PC-3 (cell line): ENCODE measurements at regions not wholly inside any gene's neighbourhood (a gene's known extent, or its start where the extent isn't known, plus 50 kb on each side); places are given as distances from the start of the nearest gene placed in this dataset.

ENCODE experiments used
- ATAC-seq: fragments of 200-7000 bp; cut with Tn5 transposase; 2 replicates; pipeline ENCODE4 v1.9.1; 2020; ENCODE audit warnings: mild to moderate bottlenecking, moderate library complexity
- BruUV-seq: library from RNA; stranded (reverse); fragments of 400-500 nt; replicated peaks from 2 replicates; lab custom pipeline; 2021; lab: Mats Ljungman, UMichigan
- CTCF ChIA-PET: fragments of 300-600 bp; sonication (Branson Sonifier 250); formaldehyde crosslinking; loops from one replicate; lab custom pipeline; 2022; ENCODE audit warnings: antibody characterized with exemption; lab: Charles Lee
- POLR2A ChIA-PET: fragments of 300-600 bp; sonication (Branson Sonifier 250); formaldehyde crosslinking; loops from one replicate; lab custom pipeline; 2022; ENCODE audit warnings: antibody characterized with exemption; ENCODE audit not compliant: unreplicated experiment; lab: Charles Lee
- DNase-seq: peaks from one replicate; pipeline ENCODE4 v3.0.0-alpha.2; 2015
- H2AFZ ChIP-seq: fragments of 300-600 bp; sonication (generic); 2 replicates; pipeline ENCODE4 v1.6.0; 2016; ENCODE audit warnings: antibody characterized with exemption, low read length
- H3F3A ChIP-seq: fragments of 300-600 bp; sonication (generic); one replicate; pipeline ENCODE4 v1.6.0; 2017; ENCODE audit warnings: antibody characterized with exemption, low read length, control low read depth, mild to moderate bottlenecking; ENCODE audit not compliant: unreplicated experiment
- H3K27ac ChIP-seq: fragments of 300-600 bp; sonication (generic); 2 replicates; pipeline ENCODE4 v1.5.1; 2016; ENCODE audit warnings: mild to moderate bottlenecking, low read length
- H3K27me3 ChIP-seq: fragments of 300-600 bp; sonication (generic); 2 replicates; pipeline ENCODE4 v1.6.1; 2016; ENCODE audit warnings: low read length, mixed read lengths
- H3K36me3 ChIP-seq: fragments of 300-600 bp; sonication (generic); 2 replicates; pipeline ENCODE4 v1.6.1; 2016; ENCODE audit warnings: low read depth, mixed run types, low read length, mixed read lengths
- H3K4me1 ChIP-seq: fragments of 300-600 bp; sonication (generic); 2 replicates; pipeline ENCODE4 v1.5.1; 2016; ENCODE audit warnings: low read length; ENCODE audit not compliant: insufficient read depth
- H3K4me2 ChIP-seq: fragments of 300-600 bp; sonication (generic); 2 replicates; pipeline ENCODE4 v1.6.0; 2016; ENCODE audit warnings: low read length
- H3K4me3 ChIP-seq: fragments of 300-600 bp; sonication (generic); 2 replicates; pipeline ENCODE4 v1.5.1; 2016; ENCODE audit warnings: mild to moderate bottlenecking, low read length, mixed read lengths
- H3K79me2 ChIP-seq: fragments of 300-600 bp; sonication (generic); 2 replicates; pipeline ENCODE4 v1.6.1; 2017; ENCODE audit warnings: low read length, mixed read lengths
- H3K9ac ChIP-seq: fragments of 300-600 bp; sonication (generic); 2 replicates; pipeline ENCODE4 v1.6.0; 2016; ENCODE audit warnings: mild to moderate bottlenecking, low read length
- H3K9me2 ChIP-seq: fragments of 300-600 bp; sonication (generic); replicated peaks from 2 replicates; pipeline ENCODE4 v1.6.1; 2016; ENCODE audit warnings: mixed run types, low read length, mixed read lengths
- H3K9me3 ChIP-seq: fragments of 300-600 bp; sonication (generic); 2 replicates; pipeline ENCODE4 v1.6.1; 2016; ENCODE audit warnings: low read length, mixed read lengths
- H4K20me1 ChIP-seq: fragments of 300-600 bp; sonication (generic); 2 replicates; pipeline ENCODE4 v1.6.1; 2016; ENCODE audit warnings: low read length, mixed read lengths
- CTCF ChIP-seq: fragments of 300-600 bp; sonication (generic); conservative IDR thresholded peaks from 2 replicates; pipeline ENCODE4 v1.5.1; 2017; ENCODE audit warnings: antibody characterized with exemption, low read depth, mild to moderate bottlenecking, low read length
- EZH2 ChIP-seq: fragments of 300-600 bp; sonication (generic); IDR thresholded peaks from one replicate; pipeline ENCODE4 v1.6.1; 2017; ENCODE audit warnings: antibody characterized with exemption, mild to moderate bottlenecking, low read length; ENCODE audit not compliant: unreplicated experiment
- EZH2phosphoT487 ChIP-seq: fragments of 300-600 bp; sonication (generic); IDR thresholded peaks from 2 replicates; pipeline ENCODE4 v1.6.1; 2018; ENCODE audit warnings: mild to moderate bottlenecking, antibody characterized with exemption, low read length, borderline replicate concordance
- intact Hi-C: fragments of 100-400 bp; cut with micrococcal nuclease; formaldehyde crosslinking; loops from 2 replicates; pipeline ENCODE4 v1.9.0; 2023

DNA sequence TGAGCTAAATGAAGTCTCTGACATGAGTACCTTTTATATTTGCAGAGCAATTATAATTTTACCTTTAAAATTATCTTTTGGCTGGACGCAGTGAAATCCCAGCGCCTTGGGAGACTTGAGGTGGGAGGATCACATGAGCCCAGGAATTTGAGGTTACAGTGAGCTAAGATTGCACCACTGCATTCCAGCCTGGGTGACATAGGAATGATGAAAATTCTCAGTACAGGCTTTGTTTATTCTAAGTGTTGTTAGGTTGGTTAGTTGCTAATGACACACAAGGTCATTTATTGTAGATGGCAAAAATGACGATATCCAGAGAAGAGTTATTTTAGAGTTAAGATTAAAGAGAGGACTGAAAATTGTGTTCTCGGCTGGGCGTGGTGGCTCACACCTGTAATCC lies 87.6 kb downstream of the XRCC2 start:
- no peaks in the 10 kb centered on the region for H3K9me3 ChIP-seq
- no peak overlapping the region for H3K9ac ChIP-seq
- no peaks in the 10 kb centered on the region for H3K9me2 ChIP-seq
- no peak overlapping the region for H2AFZ ChIP-seq
- no peak overlapping the region for H3K4me2 ChIP-seq
- H3K27ac ChIP-seq = no peak overlapping the region
- POLR2A ChIA-PET = no interaction called here
- DNase-seq (peak; percentile 7), ATAC-seq (no peak)
- H3F3A ChIP-seq = no peaks in the 10 kb centered on the region
- BruUV-seq = no TSS peak
- H3K4me3 ChIP-seq = no peak overlapping the region
- intact Hi-C loops = no loop called here
- H3K79me2 ChIP-seq = no peaks in the 10 kb centered on the region
- no peaks in the 10 kb centered on the region for H3K4me1 ChIP-seq
- H4K20me1 ChIP-seq = no peaks in the 10 kb centered on the region
- CTCF ChIA-PET = no interaction called here
- TF ChIP-seq EZH2phosphoT487 (no peak), EZH2 (no peak), CTCF (no peak)
- no peaks in the 10 kb centered on the region for H3K27me3 ChIP-seq
- no peaks in the 10 kb centered on the region for H3K36me3 ChIP-seq

- BruUV-seq = no TSS peak
- H3F3A ChIP-seq = no peaks in the 10 kb centered on the region
- H3K4me3 ChIP-seq = no peak overlapping the region
- H3K4me2 ChIP-seq = no peak overlapping the region
- ChIA-PET POLR2A (no interaction called here), CTCF (no interaction called here)
- H3K4me1 ChIP-seq = no peaks in the 10 kb centered on the region
- no peaks in the 10 kb centered on the region for H3K36me3 ChIP-seq
- no peaks in the 10 kb centered on the region for H3K9me2 ChIP-seq
- H3K27ac ChIP-seq = no peak overlapping the region
- H4K20me1 ChIP-seq = no peaks in the 10 kb centered on the region
- ATAC-seq (no peak), DNase-seq (no peak)
- H3K9me3 ChIP-seq = no peaks in the 10 kb centered on the region
- H3K79me2 ChIP-seq = no peaks in the 10 kb centered on the region
- intact Hi-C loops = no loop called here
- no peak overlapping the region for H2AFZ ChIP-seq
- TF ChIP-seq EZH2phosphoT487 (no peak), EZH2 (no peak), CTCF (no peak)
- no peak overlapping the region for H3K9ac ChIP-seq
- H3K27me3 ChIP-seq = no peaks in the 10 kb centered on the region
Observed at GRCh38 chr7:152587366-152587765, 88.6 kb downstream of the XRCC2 start.

DNA sequence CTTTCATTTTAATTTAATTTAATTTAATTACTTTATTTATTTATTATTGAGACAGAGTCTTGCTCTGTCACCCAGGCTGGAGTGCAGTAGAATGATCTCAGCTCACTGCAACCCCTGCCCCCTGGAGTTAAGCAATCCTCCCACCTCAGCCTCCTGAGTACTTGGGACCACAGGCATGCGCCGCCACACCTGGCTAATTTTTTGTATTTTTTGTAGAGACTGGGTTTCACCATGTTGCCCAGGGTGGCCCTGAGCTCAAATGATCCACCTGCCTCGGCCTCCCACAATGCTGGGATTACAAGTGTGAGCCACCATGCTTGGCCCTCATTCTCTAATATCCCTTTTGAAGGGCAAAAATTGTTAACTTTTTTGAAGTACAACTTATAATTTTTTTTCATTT lies 92.9 kb downstream of the XRCC2 start:
- DNase-seq (no peak), ATAC-seq (no peak)
- Histone ChIP-seq H3K9me3 (no peaks in the 10 kb centered on the region), H3F3A (no peaks in the 10 kb centered on the region), H3K4me1 (no peaks in the 10 kb centered on the region), H3K27me3 (no peaks in the 10 kb centered on the region), H3K36me3 (no peaks in the 10 kb centered on the region), H3K9ac (no peak overlapping the region), H3K4me3 (no peak overlapping the region), H3K79me2 (no peaks in the 10 kb centered on the region), H4K20me1 (no peaks in the 10 kb centered on the region), H3K4me2 (no peak overlapping the region), H3K27ac (no peak overlapping the region), H3K9me2 (no peaks in the 10 kb centered on the region), H2AFZ (no peak overlapping the region)
- intact Hi-C loops = no loop called here
- TF ChIP-seq EZH2 (no peak), CTCF (no peak), EZH2phosphoT487 (no peak)
- ChIA-PET POLR2A (no interaction called here), CTCF (no interaction called here)
- no TSS peak for BruUV-seq
